DND-41 (cell line): ENCODE measurements at regions not wholly inside any gene's neighbourhood (a gene's known extent, or its start where the extent isn't known, plus 50 kb on each side); places are given as distances from the start of the nearest gene placed in this dataset.

Experiments
- EZH2 ChIP-seq: IDR thresholded peaks from 3 replicates; pipeline ENCODE4 v1.6.1; 2012; ENCODE audit warnings: borderline replicate concordance, low read depth, mild to moderate bottlenecking, moderate library complexity, low read length, inconsistent platforms; ENCODE audit not compliant: severe bottlenecking
- TF ChIP-seq, protein P1 (sequence below): IDR thresholded peaks from 2 replicates; pipeline ENCODE4 v1.5.1; 2012; ENCODE audit warnings: borderline replicate concordance, low read length, moderate library complexity, mild to moderate bottlenecking; ENCODE audit not compliant: poor library complexity, severe bottlenecking; ENCODE audit errors: extremely low read depth

DNA sequence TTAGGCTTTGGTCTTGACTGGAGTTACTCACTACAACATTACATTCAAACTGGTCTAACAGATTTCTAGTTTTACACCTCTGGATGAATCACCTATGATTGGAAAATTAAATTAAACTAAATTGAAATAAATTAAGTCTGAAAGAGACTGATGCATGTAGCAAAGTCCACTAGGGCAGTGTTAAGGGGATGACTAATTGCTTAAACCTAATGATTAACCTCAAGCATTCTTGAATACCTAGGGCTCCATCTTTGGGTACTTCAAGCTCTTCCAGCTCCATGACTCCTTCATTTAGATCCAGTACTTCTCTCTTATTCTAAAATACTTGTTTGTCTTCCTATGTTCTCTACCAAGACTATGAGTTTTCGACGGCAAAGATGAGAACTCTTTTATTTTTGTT lies 86.8 kb downstream of the SH2D1A start:
- TF ChIP-seq EZH2: no peak
- TF ChIP-seq, protein P1, sequence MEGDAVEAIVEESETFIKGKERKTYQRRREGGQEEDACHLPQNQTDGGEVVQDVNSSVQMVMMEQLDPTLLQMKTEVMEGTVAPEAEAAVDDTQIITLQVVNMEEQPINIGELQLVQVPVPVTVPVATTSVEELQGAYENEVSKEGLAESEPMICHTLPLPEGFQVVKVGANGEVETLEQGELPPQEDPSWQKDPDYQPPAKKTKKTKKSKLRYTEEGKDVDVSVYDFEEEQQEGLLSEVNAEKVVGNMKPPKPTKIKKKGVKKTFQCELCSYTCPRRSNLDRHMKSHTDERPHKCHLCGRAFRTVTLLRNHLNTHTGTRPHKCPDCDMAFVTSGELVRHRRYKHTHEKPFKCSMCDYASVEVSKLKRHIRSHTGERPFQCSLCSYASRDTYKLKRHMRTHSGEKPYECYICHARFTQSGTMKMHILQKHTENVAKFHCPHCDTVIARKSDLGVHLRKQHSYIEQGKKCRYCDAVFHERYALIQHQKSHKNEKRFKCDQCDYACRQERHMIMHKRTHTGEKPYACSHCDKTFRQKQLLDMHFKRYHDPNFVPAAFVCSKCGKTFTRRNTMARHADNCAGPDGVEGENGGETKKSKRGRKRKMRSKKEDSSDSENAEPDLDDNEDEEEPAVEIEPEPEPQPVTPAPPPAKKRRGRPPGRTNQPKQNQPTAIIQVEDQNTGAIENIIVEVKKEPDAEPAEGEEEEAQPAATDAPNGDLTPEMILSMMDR: no peak
